HG03469 (cell line): ENCODE measurements at regions not wholly inside any gene's neighbourhood (a gene's known extent, or its start where the extent isn't known, plus 50 kb on each side); places are given as distances from the start of the nearest gene placed in this dataset.
"Not testable (repeated sequence)": the region's sequence is repeated elsewhere in the genome, so short reads cannot be mapped to it uniquely, and the experiment has no call there.

ENCODE experiments used
- ATAC-seq: cut with Tn5 transposase; IDR thresholded peaks from one replicate; pipeline ENCODE4 v1.9.1; 2021; ENCODE audit warnings: mild to moderate bottlenecking, moderate library complexity, moderate number of reproducible peaks; ENCODE audit not compliant: unreplicated experiment

DNA sequence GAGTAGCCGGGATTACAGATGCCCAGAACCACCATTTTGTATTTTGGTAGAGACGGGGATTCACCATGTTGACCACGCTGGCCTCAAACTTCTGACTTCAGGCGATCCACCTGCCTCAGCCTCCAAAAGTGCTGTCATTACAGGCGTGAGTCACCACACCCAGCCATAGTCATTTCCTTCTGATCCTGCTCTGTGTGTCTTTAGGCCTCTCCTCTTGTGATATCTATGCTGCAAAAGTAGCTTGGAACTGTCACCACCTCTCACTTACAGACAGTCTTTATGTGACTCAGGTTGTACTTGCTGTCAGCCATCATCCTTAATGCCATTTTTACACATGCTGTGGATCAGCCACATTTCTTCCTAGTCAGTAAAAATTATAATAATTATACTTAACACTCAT is 286.3 kb downstream of the CDY2B start:
- ATAC-seq, result not testable (repeated sequence)

DNA sequence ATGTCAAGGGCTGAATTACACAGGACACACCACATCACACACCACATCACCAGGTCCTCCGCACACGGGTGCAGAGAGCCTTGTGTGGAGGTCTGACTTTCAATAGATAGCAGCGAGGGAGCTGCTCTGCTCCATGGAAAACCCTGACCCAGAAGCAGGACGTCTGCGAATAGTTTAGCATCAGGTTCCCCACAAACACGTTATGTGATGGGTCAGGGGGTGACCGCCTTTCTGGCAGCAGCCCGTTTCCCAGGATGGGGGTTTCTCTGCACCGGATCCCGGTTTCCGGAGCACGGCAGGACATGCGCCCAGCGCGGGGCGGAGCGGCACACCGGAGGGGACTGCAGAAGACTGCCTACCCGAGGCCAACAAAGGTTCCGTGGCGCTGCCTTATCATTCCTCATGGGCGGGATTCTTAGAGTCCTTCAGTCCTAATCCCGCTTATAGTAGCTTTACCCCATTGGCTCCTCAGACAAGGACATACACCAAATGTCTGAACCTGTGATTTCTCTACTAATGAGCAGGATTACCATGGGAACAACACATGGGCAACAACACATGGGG is 300.0 kb downstream of the CDY2B start:
- ATAC-seq, result peak; percentile 31

DNA sequence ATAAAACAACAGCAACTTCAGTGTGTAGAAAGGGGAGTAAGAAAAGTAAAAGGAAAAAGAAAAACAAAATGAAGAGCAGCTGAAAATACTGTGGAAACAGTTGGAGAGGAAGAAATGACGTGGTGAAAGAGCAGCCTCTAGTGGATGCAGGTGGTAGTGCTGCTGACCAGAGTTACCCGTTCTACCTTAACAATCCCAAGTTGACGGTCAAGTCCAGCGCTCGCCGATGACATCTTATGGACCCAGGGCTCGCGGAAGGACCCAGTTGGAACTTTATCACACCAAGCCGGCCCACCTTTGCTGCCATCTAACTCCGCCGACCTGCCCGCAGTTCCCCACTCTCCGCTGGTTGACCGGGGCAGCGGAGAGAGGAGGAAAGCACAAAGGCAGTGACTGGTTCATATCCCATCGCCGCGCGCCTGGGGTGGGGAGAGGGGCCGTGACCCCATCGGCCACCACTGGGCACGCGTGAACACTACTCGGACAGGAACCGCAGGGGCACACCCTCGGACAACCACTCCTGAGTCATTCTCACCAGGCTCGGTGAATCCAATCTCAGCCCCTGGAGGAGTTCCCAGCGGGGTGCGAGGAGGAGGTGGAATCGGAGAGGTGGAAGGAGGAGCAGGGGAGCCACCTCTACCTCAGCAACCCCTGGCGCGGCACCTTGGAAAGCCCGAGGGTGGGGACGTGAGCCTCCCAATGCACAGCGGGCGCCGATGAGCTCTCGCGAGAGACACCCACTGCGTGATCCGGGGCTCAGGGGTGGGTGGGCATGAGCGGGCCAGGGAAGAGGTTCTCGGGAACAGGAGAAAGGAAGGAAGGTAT is 300.7 kb downstream of the CDY2B start:
- ATAC-seq, result peak; percentile 61

DNA sequence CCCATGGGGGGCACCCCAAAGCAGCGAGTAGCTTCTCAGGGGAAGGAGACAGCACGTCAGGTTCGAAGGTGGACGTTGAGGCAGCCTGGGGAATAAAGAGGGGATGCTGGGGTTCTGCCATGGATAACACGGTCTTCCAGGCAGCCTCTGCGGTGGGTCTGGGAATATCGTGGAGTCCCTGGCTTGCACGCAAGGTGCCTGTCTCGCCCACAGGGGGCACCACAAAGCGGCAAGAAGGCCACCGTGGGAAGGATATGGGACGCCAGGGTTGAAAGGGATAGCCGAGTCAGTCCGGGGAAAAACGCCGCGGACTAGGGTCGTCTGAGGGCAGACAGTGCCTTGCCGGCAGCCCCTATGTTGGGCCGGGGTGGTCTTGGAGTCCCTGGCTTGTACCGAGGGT is 316.9 kb downstream of the CDY2B start:
- ATAC-seq, result not testable (repeated sequence)
